A549 (cell line): ENCODE measurements at regions not wholly inside any gene's neighbourhood (a gene's known extent, or its start where the extent isn't known, plus 50 kb on each side); places are given as distances from the start of the nearest gene placed in this dataset.

Experiments used
- ATAC-seq, 2 experiments: fragments of 200-7000 bp in 1 of 2; fragments of >200 bp in 1 of 2; cut with Nextera tagmentation in 1 of 2; cut with Tn5 transposase in 1 of 2; 3 replicates each; pipeline versions ENCODE4 v1.8.0 to v1.9.1; 2018 to 2020; ENCODE audit warnings: mild to moderate bottlenecking in 1 of 2, moderate library complexity in 1 of 2
- CTCF ChIA-PET: fragments of 300-600 bp; sonication (Branson Sonifier 250); formaldehyde crosslinking; extraction: SDS; loops from one replicate; lab custom pipeline; 2021; ENCODE audit warnings: antibody characterized with exemption, inconsistent platforms; lab: Yijun Ruan, JAX
- POLR2A ChIA-PET: fragments of 350-600 bp; formaldehyde crosslinking; extraction: SDS; loops from one replicate; lab custom pipeline; 2021; ENCODE audit warnings: antibody characterized with exemption, inconsistent platforms; lab: Yijun Ruan, JAX
- DNase-seq, 2 experiments: peaks; one replicate each; pipeline versions ENCODE4 v3.0.0 to v3.0.0-alpha.2; 2011 to 2016; ENCODE audit warnings: low read depth in 1 of 2, low spot score in 1 of 2
- FAIRE-seq: peaks from 2 replicates; lab custom pipeline; 2011; peaks lifted over from hg19 to GRCh38; lab: Jason Lieb, UNC
- H3K27ac ChIP-seq, 2 experiments: fragments of >200 bp; sonication (Bioruptor Twin); formaldehyde crosslinking; 3 replicates each; pipeline ENCODE4 v1.5.1; 2016 to 2017
- H3K4me1 ChIP-seq: fragments of >200 bp; sonication (Bioruptor Twin); formaldehyde crosslinking; 3 replicates; pipeline ENCODE4 v1.6.1; 2016
- H3K4me2 ChIP-seq: fragments of >200 bp; sonication (Bioruptor Twin); formaldehyde crosslinking; 3 replicates; pipeline ENCODE4 v1.6.1; 2016
- H3K4me3 ChIP-seq: fragments of >200 bp; sonication (Bioruptor Twin); formaldehyde crosslinking; 3 replicates; pipeline ENCODE4 v1.5.1; 2016
- H3K9me3 ChIP-seq: fragments of >200 bp; sonication (Bioruptor Twin); formaldehyde crosslinking; 3 replicates; pipeline ENCODE4 v1.6.1; 2016
- BHLHE40 ChIP-seq: IDR thresholded peaks from 2 replicates; pipeline ENCODE4 v1.6.1; 2012; ENCODE audit warnings: low read depth, low read length, inconsistent platforms
- CHD4 ChIP-seq: fragments of 200-600 bp; sonication (generic); IDR thresholded peaks from 2 replicates; pipeline ENCODE4 v1.6.1; 2016; ENCODE audit warnings: antibody characterized with exemption, mild to moderate bottlenecking, borderline replicate concordance
- EHF ChIP-seq: fragments of 250-450 bp; sonication (Bioruptor Pico); IDR thresholded peaks from 2 replicates; pipeline ENCODE4 v1.5.0; 2020; ENCODE audit warnings: mild to moderate bottlenecking
- EHMT2 ChIP-seq: fragments of 200-600 bp; sonication (generic); IDR thresholded peaks from 2 replicates; pipeline ENCODE4 v1.6.1; 2016; ENCODE audit warnings: antibody characterized with exemption, low read depth, mild to moderate bottlenecking, moderate library complexity
- ELK1 ChIP-seq: fragments of 150-350 bp; IDR thresholded peaks from 2 replicates; pipeline ENCODE4 v1.6.1; 2014; ENCODE audit warnings: low read depth, mild to moderate bottlenecking, low read length
- ESRRA ChIP-seq: fragments of 150-350 bp; IDR thresholded peaks from 2 replicates; pipeline ENCODE4 v1.6.1; 2014; ENCODE audit warnings: mild to moderate bottlenecking, low read length, borderline replicate concordance
- FOXS1 ChIP-seq: fragments of 250-450 bp; sonication (Bioruptor Pico); IDR thresholded peaks from 2 replicates; pipeline ENCODE4 v1.5.0; 2020; ENCODE audit warnings: mild to moderate bottlenecking, moderate library complexity
- GATA3 ChIP-seq: IDR thresholded peaks from 2 replicates; pipeline ENCODE4 v1.6.1; 2012; ENCODE audit warnings: borderline replicate concordance
- HDAC2 ChIP-seq: fragments of 200-600 bp; sonication (generic); IDR thresholded peaks from 2 replicates; pipeline ENCODE4 v1.6.1; 2016
- HEYL ChIP-seq: fragments of 250-450 bp; sonication (Bioruptor Pico); IDR thresholded peaks from 2 replicates; pipeline ENCODE4 v1.8.0; 2021; ENCODE audit warnings: mild to moderate bottlenecking, moderate library complexity
- MAX ChIP-seq: IDR thresholded peaks from 2 replicates; pipeline ENCODE4 v1.6.1; 2012
- MAZ ChIP-seq: fragments of 150-350 bp; IDR thresholded peaks from 2 replicates; pipeline ENCODE4 v1.6.1; 2014; ENCODE audit warnings: antibody characterized with exemption, low read depth, low read length, borderline replicate concordance
- MYC ChIP-seq: IDR thresholded peaks from 2 replicates; pipeline ENCODE4 v1.6.1; 2012; ENCODE audit warnings: mild to moderate bottlenecking, inconsistent platforms, low read length, improper control_type of control experiment, borderline replicate concordance
- NFE2L2 ChIP-seq: fragments of 150-350 bp; conservative IDR thresholded peaks from 2 replicates; pipeline ENCODE4 v1.6.1; 2014; ENCODE audit warnings: low read length
- NPAS2 ChIP-seq: fragments of 250-450 bp; sonication (Bioruptor Pico); IDR thresholded peaks from 2 replicates; pipeline ENCODE4 v1.8.0; 2022; ENCODE audit warnings: mild to moderate bottlenecking, moderate library complexity, borderline replicate concordance
- PHF8 ChIP-seq: fragments of 200-600 bp; sonication (generic); IDR thresholded peaks from 2 replicates; pipeline ENCODE4 v1.6.1; 2016; ENCODE audit warnings: low read depth, mild to moderate bottlenecking, antibody characterized with exemption, moderate library complexity, borderline replicate concordance
- RAD21 ChIP-seq, 2 experiments: fragments of >200 bp in 1 of 2; sonication (Bioruptor Twin) in 1 of 2; formaldehyde crosslinking in 1 of 2; IDR thresholded peaks in 1 of 2; conservative IDR thresholded peaks in 1 of 2; 2 replicates in 1 of 2; 3 replicates in 1 of 2; pipeline ENCODE4 v1.6.1; 2012 to 2018; ENCODE audit warnings: inconsistent platforms in 1 of 2
- RARB ChIP-seq: fragments of 250-450 bp; sonication (Bioruptor Pico); IDR thresholded peaks from 2 replicates; pipeline ENCODE4 v1.8.0; 2021; ENCODE audit warnings: mild to moderate bottlenecking, moderate library complexity
- RFX5 ChIP-seq: fragments of 450-650 bp; IDR thresholded peaks from 2 replicates; pipeline ENCODE4 v1.7.1; 2014; ENCODE audit warnings: antibody characterized with exemption, mild to moderate bottlenecking, moderate library complexity
- RNF2 ChIP-seq: fragments of 200-600 bp; sonication (generic); IDR thresholded peaks from 2 replicates; pipeline ENCODE4 v1.6.1; 2016; ENCODE audit warnings: low read depth, mild to moderate bottlenecking, antibody characterized with exemption, moderate library complexity, borderline replicate concordance
- SMC3 ChIP-seq: fragments of >200 bp; sonication (Bioruptor Twin); formaldehyde crosslinking; IDR thresholded peaks from 3 replicates; pipeline ENCODE4 v1.6.1; 2018; ENCODE audit warnings: inconsistent platforms
- TP53 ChIP-seq: fragments of 250-450 bp; sonication (Bioruptor Pico); IDR thresholded peaks from 2 replicates; pipeline ENCODE4 v1.5.0; 2021; ENCODE audit warnings: mild to moderate bottlenecking, moderate library complexity
- ZFP36 ChIP-seq: fragments of 450-650 bp; IDR thresholded peaks from 2 replicates; pipeline ENCODE4 v1.6.1; 2014; ENCODE audit warnings: borderline replicate concordance; ENCODE audit not compliant: partially characterized antibody
- ZNF302 ChIP-seq: fragments of 250-450 bp; sonication (Bioruptor Pico); IDR thresholded peaks from 2 replicates; pipeline ENCODE4 v1.9.0; 2021; ENCODE audit warnings: inconsistent platforms, mild to moderate bottlenecking, moderate library complexity
- WGBS: methylation state at CpG from one replicate; pipeline ENCODE4 v1.1.6; 2017; ENCODE audit errors: missing lambda C conversion rate; 5-methylcytosine and 5-hydroxymethylcytosine counted together
- TF ChIP-seq, protein P1 (sequence below): fragments of >200 bp; sonication (Bioruptor Twin); formaldehyde crosslinking; IDR thresholded peaks from 3 replicates; pipeline ENCODE4 v1.5.1; 2016
- TF ChIP-seq, protein P2 (sequence below): fragments of 200-600 bp; sonication (generic); IDR thresholded peaks from 2 replicates; pipeline ENCODE4 v1.6.1; 2016; ENCODE audit warnings: antibody characterized with exemption, mild to moderate bottlenecking, moderate library complexity

DNA sequence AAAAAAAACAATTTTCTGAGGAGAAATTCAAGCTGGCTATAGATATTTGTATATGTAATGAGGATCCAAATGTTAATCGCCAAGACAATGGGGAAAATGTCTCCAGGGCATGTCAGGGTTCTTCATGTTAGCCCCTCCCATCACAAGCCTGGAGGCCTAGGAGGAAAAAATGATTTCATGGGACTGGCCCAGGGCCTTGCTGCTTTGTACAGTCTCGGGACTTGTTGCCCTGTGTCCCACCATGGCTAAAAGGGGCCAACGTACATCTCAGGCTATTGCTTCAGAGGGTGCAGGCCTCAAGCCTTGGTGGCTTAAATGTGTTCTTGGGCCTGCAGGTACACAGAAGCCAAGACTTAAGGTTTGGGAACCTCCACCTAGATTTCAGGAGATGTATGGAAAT, 62.1 kb upstream of the SLC5A12 start:
- ChIA-PET CTCF (no interaction called here), POLR2A (no interaction called here)
- Histone ChIP-seq H3K27ac (no peak overlapping the region), H3K4me1 (no peaks in the 10 kb centered on the region), H3K4me2 (no peak overlapping the region), H3K4me3 (no peak overlapping the region), H3K9me3 (0 out of 3 replicates have a peak, but pooled peaks cover 6% of the 10 kb centered on the region)
- FAIRE-seq = no peak
- WGBS = 3% methylated on average over 3 of the region's 3 CpGs
- no peak for DNase-seq
- TF ChIP-seq CHD4 = no peak
- no peak for TF ChIP-seq EHF (CRISPR knock-in tag)
- TF ChIP-seq ZFP36 = peak; percentile 77
- no peak for TF ChIP-seq RNF2
- no peak for ATAC-seq

GRCh38 chr11:26790738-26791137, 68.9 kb upstream of the SLC5A12 start:
- ChIA-PET POLR2A (no interaction called here), CTCF (interaction anchor here (1.1 kb wide), 1 partner anchor 13 kb away, joined by 3 read pairs; no protein-coding TSS in a partner anchor)
- H3K9me3 ChIP-seq = no peaks in the 10 kb centered on the region
- 2% methylated on average over 3 of the region's 3 CpGs for WGBS
- DNase-seq (no peak), FAIRE-seq (no peak), ATAC-seq (no peak)
- no peak overlapping the region for H3K4me2 ChIP-seq
- H3K27ac ChIP-seq = no peak overlapping the region
- H3K4me3 ChIP-seq = no peak overlapping the region
- TF ChIP-seq ZFP36 = no peak
- no peak for TF ChIP-seq TP53 (CRISPR knock-in tag)
- no peak for TF ChIP-seq EHMT2
- no peak for TF ChIP-seq RFX5
- TF ChIP-seq SMC3 = no peak
- no peak for TF ChIP-seq RAD21 (conservative IDR thresholded peaks at IDR 0.05 in 1 of 2, IDR thresholded peaks at IDR 0.05 in 1 of 2)
- TF ChIP-seq EHF (CRISPR knock-in tag) = no peak
- TF ChIP-seq, protein P1, sequence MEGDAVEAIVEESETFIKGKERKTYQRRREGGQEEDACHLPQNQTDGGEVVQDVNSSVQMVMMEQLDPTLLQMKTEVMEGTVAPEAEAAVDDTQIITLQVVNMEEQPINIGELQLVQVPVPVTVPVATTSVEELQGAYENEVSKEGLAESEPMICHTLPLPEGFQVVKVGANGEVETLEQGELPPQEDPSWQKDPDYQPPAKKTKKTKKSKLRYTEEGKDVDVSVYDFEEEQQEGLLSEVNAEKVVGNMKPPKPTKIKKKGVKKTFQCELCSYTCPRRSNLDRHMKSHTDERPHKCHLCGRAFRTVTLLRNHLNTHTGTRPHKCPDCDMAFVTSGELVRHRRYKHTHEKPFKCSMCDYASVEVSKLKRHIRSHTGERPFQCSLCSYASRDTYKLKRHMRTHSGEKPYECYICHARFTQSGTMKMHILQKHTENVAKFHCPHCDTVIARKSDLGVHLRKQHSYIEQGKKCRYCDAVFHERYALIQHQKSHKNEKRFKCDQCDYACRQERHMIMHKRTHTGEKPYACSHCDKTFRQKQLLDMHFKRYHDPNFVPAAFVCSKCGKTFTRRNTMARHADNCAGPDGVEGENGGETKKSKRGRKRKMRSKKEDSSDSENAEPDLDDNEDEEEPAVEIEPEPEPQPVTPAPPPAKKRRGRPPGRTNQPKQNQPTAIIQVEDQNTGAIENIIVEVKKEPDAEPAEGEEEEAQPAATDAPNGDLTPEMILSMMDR = no peak
- TF ChIP-seq RARB (CRISPR knock-in tag) = no peak
- no peak for TF ChIP-seq FOXS1 (CRISPR knock-in tag)
- TF ChIP-seq NFE2L2 = no peak
- TF ChIP-seq, all 56 proteins: peak for 0
- H3K4me1 ChIP-seq = no peaks in the 10 kb centered on the region

DNA sequence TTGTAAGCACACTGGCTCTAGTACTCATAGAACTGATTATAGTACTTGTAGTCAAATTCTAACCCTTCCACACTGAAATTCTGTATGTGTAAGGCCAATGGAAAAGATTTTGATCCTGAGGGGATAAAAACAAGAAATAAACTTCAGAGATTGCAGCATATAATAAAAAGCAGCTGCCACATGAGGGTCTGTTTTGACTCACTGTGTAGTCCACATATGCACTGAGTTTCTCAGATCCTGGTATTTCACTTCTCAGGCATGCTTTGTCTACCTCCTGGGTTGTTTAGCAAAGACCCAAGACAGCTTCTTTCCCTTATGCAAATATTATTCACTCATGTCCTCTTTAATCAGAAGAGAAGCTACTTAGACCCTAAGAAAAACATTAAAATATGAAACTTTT, 71.1 kb upstream of the SLC5A12 start:
- no peaks in the 10 kb centered on the region for H3K4me1 ChIP-seq
- no peak for TF ChIP-seq NPAS2 (CRISPR knock-in tag)
- no peak for TF ChIP-seq EHF (CRISPR knock-in tag)
- TF ChIP-seq PHF8 = no peak
- TF ChIP-seq RAD21 (conservative IDR thresholded peaks at IDR 0.05 in 1 of 2, IDR thresholded peaks at IDR 0.05 in 1 of 2) = no peak
- TF ChIP-seq ESRRA = no peak
- no peak for TF ChIP-seq ZNF302 (CRISPR knock-in tag)
- TF ChIP-seq GATA3 = no peak
- TF ChIP-seq RARB (CRISPR knock-in tag) = no peak
- no peak for TF ChIP-seq MAZ
- TF ChIP-seq, protein P2, sequence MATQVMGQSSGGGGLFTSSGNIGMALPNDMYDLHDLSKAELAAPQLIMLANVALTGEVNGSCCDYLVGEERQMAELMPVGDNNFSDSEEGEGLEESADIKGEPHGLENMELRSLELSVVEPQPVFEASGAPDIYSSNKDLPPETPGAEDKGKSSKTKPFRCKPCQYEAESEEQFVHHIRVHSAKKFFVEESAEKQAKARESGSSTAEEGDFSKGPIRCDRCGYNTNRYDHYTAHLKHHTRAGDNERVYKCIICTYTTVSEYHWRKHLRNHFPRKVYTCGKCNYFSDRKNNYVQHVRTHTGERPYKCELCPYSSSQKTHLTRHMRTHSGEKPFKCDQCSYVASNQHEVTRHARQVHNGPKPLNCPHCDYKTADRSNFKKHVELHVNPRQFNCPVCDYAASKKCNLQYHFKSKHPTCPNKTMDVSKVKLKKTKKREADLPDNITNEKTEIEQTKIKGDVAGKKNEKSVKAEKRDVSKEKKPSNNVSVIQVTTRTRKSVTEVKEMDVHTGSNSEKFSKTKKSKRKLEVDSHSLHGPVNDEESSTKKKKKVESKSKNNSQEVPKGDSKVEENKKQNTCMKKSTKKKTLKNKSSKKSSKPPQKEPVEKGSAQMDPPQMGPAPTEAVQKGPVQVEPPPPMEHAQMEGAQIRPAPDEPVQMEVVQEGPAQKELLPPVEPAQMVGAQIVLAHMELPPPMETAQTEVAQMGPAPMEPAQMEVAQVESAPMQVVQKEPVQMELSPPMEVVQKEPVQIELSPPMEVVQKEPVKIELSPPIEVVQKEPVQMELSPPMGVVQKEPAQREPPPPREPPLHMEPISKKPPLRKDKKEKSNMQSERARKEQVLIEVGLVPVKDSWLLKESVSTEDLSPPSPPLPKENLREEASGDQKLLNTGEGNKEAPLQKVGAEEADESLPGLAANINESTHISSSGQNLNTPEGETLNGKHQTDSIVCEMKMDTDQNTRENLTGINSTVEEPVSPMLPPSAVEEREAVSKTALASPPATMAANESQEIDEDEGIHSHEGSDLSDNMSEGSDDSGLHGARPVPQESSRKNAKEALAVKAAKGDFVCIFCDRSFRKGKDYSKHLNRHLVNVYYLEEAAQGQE = no peak
- no peak for TF ChIP-seq BHLHE40
- no peak for TF ChIP-seq MAX
- no peak for TF ChIP-seq NFE2L2
- no peak for TF ChIP-seq HDAC2
- no peak for TF ChIP-seq MYC
- no peak for TF ChIP-seq HEYL (CRISPR knock-in tag)
- TF ChIP-seq ELK1 = no peak
- FAIRE-seq = no peak
- ChIA-PET POLR2A (no interaction called here), CTCF (interaction anchor here (0.6 to 1.1 kb wide), 2 partner anchors 10 to 133 kb away, joined by 3 to 4 read pairs; no protein-coding TSS in a partner anchor)
- H3K4me2 ChIP-seq = no peak overlapping the region
- H3K9me3 ChIP-seq = no peaks in the 10 kb centered on the region
- no peak for DNase-seq
- no peak overlapping the region for H3K4me3 ChIP-seq
- no peak overlapping the region for H3K27ac ChIP-seq
- ATAC-seq = no peak
